Liver (tissue), 3 donors: ENCODE measurements at regions not wholly inside any gene's neighbourhood (a gene's known extent, or its start where the extent isn't known, plus 50 kb on each side); places are given as distances from the start of the nearest gene placed in this dataset.

Experiments used
- GABPA ChIP-seq, 2 donors: IDR thresholded peaks in 1 of 2; conservative IDR thresholded peaks in 1 of 2; 2 replicates each; pipeline ENCODE4 v1.6.1; 2016; ENCODE audit warnings: antibody characterized with exemption in 2 of 2, mild to moderate bottlenecking in 1 of 2, moderate library complexity in 1 of 2
- HNF4G ChIP-seq: IDR thresholded peaks from 2 replicates; pipeline ENCODE4 v1.6.1; 2016; ENCODE audit warnings: antibody characterized with exemption
- JUND ChIP-seq, 2 donors: IDR thresholded peaks; 2 replicates each; pipeline ENCODE4 v1.6.1; 2016; ENCODE audit warnings: antibody characterized with exemption in 2 of 2
- RAD21 ChIP-seq, 2 donors: IDR thresholded peaks; 2 replicates each; pipeline ENCODE4 v1.6.1; 2016; ENCODE audit warnings: antibody characterized with exemption in 2 of 2, mild to moderate bottlenecking in 2 of 2
- SP1 ChIP-seq: IDR thresholded peaks from 2 replicates; pipeline ENCODE4 v1.6.1; 2018; ENCODE audit warnings: antibody characterized with exemption, mild to moderate bottlenecking
- TAF1 ChIP-seq: conservative IDR thresholded peaks from 2 replicates; pipeline ENCODE4 v1.6.1; 2016; ENCODE audit warnings: antibody characterized with exemption, mild to moderate bottlenecking
- YY1 ChIP-seq: IDR thresholded peaks from 2 replicates; pipeline ENCODE4 v1.6.1; 2016; ENCODE audit warnings: antibody characterized with exemption, mild to moderate bottlenecking
- TF ChIP-seq, protein P1 (sequence below): fragments of 150-350 bp; IDR thresholded peaks from 2 replicates; pipeline ENCODE4 v1.5.1; 2017; ENCODE audit warnings: improper control_type of control experiment, low read depth, low read length; ENCODE audit not compliant: missing input control
- TF ChIP-seq, protein P2 (sequence below): IDR thresholded peaks from 2 replicates; pipeline ENCODE4 v1.6.1; 2016; ENCODE audit warnings: antibody characterized with exemption
- TF ChIP-seq, protein P3 (sequence below): IDR thresholded peaks from 2 replicates; pipeline ENCODE4 v1.6.1; 2016; ENCODE audit warnings: antibody characterized with exemption, mild to moderate bottlenecking
- TF ChIP-seq, protein P4 (sequence below): IDR thresholded peaks from 2 replicates; pipeline ENCODE4 v1.6.1; 2016; ENCODE audit warnings: antibody characterized with exemption
- TF ChIP-seq, protein P5 (sequence below): IDR thresholded peaks from 2 replicates; pipeline ENCODE4 v1.6.1; 2016; ENCODE audit warnings: antibody characterized with exemption
- donor health status: healthy.
- donor health status: healthy.

DNA sequence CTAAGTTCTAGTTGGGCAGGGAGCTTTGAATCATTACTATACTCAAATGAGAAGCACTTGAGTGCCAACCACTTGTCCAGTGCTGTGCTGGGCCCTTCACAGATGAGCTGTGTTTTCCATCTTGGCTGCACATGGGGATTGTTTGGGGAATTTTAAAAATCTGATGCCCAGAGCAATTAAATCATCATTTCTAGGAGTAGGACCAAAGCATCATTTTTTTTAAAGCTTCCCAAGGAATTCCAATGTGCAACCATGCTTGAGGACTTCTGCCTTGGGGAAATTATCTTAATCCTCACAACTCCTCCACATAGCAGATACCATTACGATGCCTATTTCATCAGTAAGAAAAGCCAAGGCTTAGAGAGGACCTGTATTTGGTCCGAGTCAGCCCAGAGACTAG lies 131.4 kb downstream of the TMEM174 start:
- TF ChIP-seq, protein P1, sequence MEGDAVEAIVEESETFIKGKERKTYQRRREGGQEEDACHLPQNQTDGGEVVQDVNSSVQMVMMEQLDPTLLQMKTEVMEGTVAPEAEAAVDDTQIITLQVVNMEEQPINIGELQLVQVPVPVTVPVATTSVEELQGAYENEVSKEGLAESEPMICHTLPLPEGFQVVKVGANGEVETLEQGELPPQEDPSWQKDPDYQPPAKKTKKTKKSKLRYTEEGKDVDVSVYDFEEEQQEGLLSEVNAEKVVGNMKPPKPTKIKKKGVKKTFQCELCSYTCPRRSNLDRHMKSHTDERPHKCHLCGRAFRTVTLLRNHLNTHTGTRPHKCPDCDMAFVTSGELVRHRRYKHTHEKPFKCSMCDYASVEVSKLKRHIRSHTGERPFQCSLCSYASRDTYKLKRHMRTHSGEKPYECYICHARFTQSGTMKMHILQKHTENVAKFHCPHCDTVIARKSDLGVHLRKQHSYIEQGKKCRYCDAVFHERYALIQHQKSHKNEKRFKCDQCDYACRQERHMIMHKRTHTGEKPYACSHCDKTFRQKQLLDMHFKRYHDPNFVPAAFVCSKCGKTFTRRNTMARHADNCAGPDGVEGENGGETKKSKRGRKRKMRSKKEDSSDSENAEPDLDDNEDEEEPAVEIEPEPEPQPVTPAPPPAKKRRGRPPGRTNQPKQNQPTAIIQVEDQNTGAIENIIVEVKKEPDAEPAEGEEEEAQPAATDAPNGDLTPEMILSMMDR, result no peak
- TF ChIP-seq, protein P2, sequence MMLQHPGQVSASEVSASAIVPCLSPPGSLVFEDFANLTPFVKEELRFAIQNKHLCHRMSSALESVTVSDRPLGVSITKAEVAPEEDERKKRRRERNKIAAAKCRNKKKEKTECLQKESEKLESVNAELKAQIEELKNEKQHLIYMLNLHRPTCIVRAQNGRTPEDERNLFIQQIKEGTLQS, result no peak
- TF ChIP-seq, protein P3, sequence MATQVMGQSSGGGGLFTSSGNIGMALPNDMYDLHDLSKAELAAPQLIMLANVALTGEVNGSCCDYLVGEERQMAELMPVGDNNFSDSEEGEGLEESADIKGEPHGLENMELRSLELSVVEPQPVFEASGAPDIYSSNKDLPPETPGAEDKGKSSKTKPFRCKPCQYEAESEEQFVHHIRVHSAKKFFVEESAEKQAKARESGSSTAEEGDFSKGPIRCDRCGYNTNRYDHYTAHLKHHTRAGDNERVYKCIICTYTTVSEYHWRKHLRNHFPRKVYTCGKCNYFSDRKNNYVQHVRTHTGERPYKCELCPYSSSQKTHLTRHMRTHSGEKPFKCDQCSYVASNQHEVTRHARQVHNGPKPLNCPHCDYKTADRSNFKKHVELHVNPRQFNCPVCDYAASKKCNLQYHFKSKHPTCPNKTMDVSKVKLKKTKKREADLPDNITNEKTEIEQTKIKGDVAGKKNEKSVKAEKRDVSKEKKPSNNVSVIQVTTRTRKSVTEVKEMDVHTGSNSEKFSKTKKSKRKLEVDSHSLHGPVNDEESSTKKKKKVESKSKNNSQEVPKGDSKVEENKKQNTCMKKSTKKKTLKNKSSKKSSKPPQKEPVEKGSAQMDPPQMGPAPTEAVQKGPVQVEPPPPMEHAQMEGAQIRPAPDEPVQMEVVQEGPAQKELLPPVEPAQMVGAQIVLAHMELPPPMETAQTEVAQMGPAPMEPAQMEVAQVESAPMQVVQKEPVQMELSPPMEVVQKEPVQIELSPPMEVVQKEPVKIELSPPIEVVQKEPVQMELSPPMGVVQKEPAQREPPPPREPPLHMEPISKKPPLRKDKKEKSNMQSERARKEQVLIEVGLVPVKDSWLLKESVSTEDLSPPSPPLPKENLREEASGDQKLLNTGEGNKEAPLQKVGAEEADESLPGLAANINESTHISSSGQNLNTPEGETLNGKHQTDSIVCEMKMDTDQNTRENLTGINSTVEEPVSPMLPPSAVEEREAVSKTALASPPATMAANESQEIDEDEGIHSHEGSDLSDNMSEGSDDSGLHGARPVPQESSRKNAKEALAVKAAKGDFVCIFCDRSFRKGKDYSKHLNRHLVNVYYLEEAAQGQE, result no peak
- TF ChIP-seq, protein P4, sequence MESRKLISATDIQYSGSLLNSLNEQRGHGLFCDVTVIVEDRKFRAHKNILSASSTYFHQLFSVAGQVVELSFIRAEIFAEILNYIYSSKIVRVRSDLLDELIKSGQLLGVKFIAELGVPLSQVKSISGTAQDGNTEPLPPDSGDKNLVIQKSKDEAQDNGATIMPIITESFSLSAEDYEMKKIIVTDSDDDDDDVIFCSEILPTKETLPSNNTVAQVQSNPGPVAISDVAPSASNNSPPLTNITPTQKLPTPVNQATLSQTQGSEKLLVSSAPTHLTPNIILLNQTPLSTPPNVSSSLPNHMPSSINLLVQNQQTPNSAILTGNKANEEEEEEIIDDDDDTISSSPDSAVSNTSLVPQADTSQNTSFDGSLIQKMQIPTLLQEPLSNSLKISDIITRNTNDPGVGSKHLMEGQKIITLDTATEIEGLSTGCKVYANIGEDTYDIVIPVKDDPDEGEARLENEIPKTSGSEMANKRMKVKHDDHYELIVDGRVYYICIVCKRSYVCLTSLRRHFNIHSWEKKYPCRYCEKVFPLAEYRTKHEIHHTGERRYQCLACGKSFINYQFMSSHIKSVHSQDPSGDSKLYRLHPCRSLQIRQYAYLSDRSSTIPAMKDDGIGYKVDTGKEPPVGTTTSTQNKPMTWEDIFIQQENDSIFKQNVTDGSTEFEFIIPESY, result no peak
- no peak for TF ChIP-seq TAF1
- no peak for TF ChIP-seq JUND (IDR thresholded peaks at IDR 0.05)
- TF ChIP-seq RAD21 (IDR thresholded peaks at IDR 0.05), result no peak
- no peak for TF ChIP-seq GABPA (IDR thresholded peaks at IDR 0.05 in 1 of 2, conservative IDR thresholded peaks at IDR 0.05 in 1 of 2)
- TF ChIP-seq, protein P5, sequence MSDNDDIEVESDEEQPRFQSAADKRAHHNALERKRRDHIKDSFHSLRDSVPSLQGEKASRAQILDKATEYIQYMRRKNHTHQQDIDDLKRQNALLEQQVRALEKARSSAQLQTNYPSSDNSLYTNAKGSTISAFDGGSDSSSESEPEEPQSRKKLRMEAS, result no peak
- no peak for TF ChIP-seq YY1
- TF ChIP-seq HNF4G, result no peak
- TF ChIP-seq SP1, result no peak
